ENCODE measurements at regions not wholly inside any gene's neighbourhood (a gene's known extent, or its start where the extent isn't known, plus 50 kb on each side); places are given as distances from the start of the nearest gene placed in this dataset.

DNA sequence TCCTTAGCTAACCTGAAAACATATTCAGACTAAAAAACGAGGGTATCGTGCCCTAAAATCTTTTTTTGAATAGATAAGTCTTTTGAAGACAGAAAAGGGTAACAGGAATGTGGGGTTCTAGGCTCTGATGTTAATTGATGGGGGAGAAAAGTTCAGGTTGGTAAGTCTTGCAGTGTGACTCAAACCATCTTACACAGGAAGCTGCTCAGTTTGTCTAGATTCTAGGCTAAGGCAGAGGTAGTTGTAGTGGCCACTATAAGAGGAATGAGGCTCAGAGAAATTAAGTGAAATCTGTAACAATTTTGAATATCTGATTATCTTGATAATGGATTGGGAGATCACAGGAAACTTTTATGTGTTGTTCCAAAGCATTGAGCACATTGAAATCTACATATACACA is 267.9 kb downstream of the PDCD6IP start:
- Histone ChIP-seq H3K4me3 (no peak overlapping the region), H3K36me3 (ENCODE audit: insufficient read depth in 1 of 2, low read depth in 1 of 2) (no peaks in the 10 kb centered on the region), H3K9me3 (no peaks in the 10 kb centered on the region), H3K4me1 (no peaks in the 10 kb centered on the region), H3K27me3 (ENCODE audit: insufficient read depth in 3 of 3, low read length in 2 of 3) (no peaks in the 10 kb centered on the region), H3K27ac (no peak overlapping the region)
- TF ChIP-seq, protein P1, sequence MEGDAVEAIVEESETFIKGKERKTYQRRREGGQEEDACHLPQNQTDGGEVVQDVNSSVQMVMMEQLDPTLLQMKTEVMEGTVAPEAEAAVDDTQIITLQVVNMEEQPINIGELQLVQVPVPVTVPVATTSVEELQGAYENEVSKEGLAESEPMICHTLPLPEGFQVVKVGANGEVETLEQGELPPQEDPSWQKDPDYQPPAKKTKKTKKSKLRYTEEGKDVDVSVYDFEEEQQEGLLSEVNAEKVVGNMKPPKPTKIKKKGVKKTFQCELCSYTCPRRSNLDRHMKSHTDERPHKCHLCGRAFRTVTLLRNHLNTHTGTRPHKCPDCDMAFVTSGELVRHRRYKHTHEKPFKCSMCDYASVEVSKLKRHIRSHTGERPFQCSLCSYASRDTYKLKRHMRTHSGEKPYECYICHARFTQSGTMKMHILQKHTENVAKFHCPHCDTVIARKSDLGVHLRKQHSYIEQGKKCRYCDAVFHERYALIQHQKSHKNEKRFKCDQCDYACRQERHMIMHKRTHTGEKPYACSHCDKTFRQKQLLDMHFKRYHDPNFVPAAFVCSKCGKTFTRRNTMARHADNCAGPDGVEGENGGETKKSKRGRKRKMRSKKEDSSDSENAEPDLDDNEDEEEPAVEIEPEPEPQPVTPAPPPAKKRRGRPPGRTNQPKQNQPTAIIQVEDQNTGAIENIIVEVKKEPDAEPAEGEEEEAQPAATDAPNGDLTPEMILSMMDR (IDR thresholded peaks at IDR 0.05): no peak
- WGBS, 3 donors: 68 to 77% (median 75%) methylated on average over 2 of the region's 2 CpGs
- DNase-seq (no peak), ATAC-seq (no peak)
- intact Hi-C loops (cut with DNase I): no loop called here

DNA sequence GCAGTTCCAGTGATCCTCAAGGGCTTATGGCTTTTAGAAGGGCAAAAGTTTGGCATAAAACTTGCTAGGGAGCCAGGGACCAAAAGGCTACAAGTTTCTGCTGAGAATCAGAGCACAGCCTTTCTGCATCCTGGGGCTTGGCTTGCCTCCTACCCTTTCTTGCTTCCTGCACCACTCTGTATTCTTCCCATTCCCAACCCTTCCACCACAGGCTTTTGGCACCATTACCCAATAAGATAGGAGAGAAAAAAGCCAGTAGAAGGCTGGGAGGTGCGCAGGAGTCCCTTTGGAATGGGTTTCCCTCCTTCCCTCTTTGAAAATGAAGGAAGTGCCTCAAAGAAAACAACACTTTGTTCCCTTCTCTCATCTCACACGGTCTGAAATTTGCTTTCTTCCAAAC is 268.6 kb downstream of the PDCD6IP start:
- H3K4me3 ChIP-seq: no peak overlapping the region
- no peak overlapping the region for H3K27ac ChIP-seq
- ATAC-seq (no peak), DNase-seq (no peak)
- no peaks in the 10 kb centered on the region for H3K9me3 ChIP-seq
- intact Hi-C loops (cut with DNase I): no loop called here
- 47 to 51% (median 50%) methylated on average over 2 of the region's 2 CpGs for WGBS, 3 donors
- TF ChIP-seq, protein P1 (IDR thresholded peaks at IDR 0.05): no peak
- H3K4me1 ChIP-seq: no peaks in the 10 kb centered on the region
- no peaks in the 10 kb centered on the region for H3K27me3 ChIP-seq (ENCODE audit: insufficient read depth in 3 of 3, low read length in 2 of 3)
- no peaks in the 10 kb centered on the region for H3K36me3 ChIP-seq (ENCODE audit: insufficient read depth in 1 of 2, low read depth in 1 of 2)

DNA sequence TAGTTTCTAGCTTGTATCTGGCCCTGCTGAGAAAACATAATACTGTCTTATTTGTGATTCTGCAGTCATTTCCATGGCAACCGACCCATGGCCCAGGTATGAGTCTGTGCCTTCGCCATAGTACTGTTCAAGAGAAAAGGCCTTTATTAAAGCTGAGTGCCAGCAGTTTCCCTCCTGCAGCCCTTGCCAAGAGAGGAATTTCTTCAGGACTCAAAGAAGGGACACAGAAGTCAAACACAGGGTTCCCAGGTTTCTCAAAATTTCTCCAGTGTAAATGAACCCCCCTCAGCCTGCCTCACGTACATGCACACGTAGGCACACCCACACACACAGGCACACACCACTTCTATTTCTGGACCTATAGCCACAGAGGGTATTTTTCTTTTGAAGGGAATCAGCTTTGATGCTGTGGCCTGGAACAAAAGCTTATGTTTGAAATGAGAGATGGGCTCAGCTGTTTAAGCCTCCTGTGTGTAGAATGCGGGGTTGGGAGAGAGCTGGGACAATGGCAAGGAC is 269.2 kb downstream of the PDCD6IP start:
- Histone ChIP-seq H3K4me3 (no peak overlapping the region), H3K27me3 (ENCODE audit: insufficient read depth in 3 of 3, low read length in 2 of 3) (no peaks in the 10 kb centered on the region), H3K27ac (no peak overlapping the region), H3K36me3 (ENCODE audit: insufficient read depth in 1 of 2, low read depth in 1 of 2) (no peaks in the 10 kb centered on the region), H3K9me3 (no peaks in the 10 kb centered on the region), H3K4me1 (no peaks in the 10 kb centered on the region)
- TF ChIP-seq, protein P1 (IDR thresholded peaks at IDR 0.05): no peak
- no peak for DNase-seq
- WGBS, 3 donors: 65 to 71% (median 65%) methylated on average over 5 of the region's 5 CpGs
- intact Hi-C loops (cut with DNase I): no loop called here
- ATAC-seq: no peak

DNA sequence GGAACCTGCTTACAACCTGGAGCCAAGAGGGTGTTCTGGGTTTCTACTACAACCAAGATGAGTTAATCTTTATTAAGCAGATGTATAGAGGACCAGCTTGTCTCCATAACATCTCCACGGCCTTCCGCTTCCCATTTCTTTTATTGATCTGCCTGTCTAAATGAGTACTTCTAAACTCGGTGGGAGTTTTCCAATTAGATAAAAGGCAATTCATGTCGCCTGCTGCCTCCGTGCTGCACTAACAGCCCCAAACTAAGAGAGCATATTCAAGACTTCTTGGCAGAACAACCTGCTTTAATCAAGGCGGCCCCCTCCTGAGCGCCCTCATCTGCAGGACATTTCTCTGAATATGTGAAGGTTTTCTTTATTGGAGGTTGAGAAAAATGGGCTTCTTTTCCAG is 270.1 kb downstream of the PDCD6IP start:
- Histone ChIP-seq H3K36me3 (ENCODE audit: insufficient read depth in 1 of 2, low read depth in 1 of 2) (no peaks in the 10 kb centered on the region), H3K9me3 (no peaks in the 10 kb centered on the region), H3K4me3 (no peak overlapping the region), H3K4me1 (no peaks in the 10 kb centered on the region), H3K27ac (no peak overlapping the region), H3K27me3 (ENCODE audit: insufficient read depth in 3 of 3, low read length in 2 of 3) (no peaks in the 10 kb centered on the region)
- DNase-seq (no peak), ATAC-seq (no peak)
- intact Hi-C loops (cut with DNase I): no loop called here
- TF ChIP-seq, protein P1 (IDR thresholded peaks at IDR 0.05): no peak
- WGBS, 3 donors: 77 to 86% (median 80%) methylated on average over 7 of the region's 7 CpGs

DNA sequence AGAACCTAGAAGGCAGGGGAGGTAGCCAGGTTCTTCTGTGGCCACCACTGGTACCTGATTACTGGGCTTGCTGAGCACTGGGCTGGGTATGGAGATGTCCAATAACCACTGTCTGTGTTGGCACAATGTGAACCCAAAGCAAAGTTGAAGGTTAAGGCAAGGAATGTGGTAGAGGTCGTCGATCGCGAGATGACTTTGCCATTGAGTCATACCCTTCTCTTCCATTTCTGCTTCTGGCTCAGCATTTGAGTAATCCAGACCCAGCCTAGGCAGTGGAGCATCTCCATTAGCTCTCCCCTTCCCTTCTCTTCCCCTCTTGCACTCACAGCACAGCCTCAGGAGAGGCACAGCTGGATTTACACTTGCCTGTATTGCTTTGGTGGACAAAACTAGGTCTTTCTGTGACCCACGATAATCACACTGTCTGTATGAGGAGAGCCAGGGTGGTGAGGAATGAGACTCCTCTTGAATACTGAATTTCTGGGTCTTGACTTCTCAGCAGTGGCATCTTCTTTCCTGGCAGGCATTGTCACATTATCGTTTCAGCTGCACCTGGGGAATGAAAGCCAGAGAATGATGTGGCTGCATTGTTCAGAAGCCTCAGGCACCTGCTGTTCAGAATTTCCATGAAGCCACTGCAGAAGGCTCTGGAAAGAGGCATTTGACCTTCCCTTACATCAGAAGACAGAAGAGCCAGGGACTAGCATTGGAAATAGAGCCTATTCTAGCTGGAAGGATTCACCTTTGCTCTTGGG is 272.6 kb downstream of the PDCD6IP start:
- WGBS, 3 donors: 85 to 87% (median 86%) methylated on average over 6 of the region's 6 CpGs
- TF ChIP-seq, protein P1 (IDR thresholded peaks at IDR 0.05): no peak

More for the DNA sequence above, 272.6 kb downstream of the PDCD6IP start:
- DNase-seq: no peak
- Histone ChIP-seq H3K4me1 (no peaks in the 10 kb centered on the region), H3K4me3 (no peak overlapping the region), H3K36me3 (ENCODE audit: insufficient read depth in 1 of 2, low read depth in 1 of 2) (no peaks in the 10 kb centered on the region), H3K27ac (no peak overlapping the region), H3K27me3 (ENCODE audit: insufficient read depth in 3 of 3, low read length in 2 of 3) (no peaks in the 10 kb centered on the region), H3K9me3 (no peaks in the 10 kb centered on the region)
- no peak for ATAC-seq
- intact Hi-C loops (cut with DNase I): no loop called here
